ENCODE measurements at regions not wholly inside any gene's neighbourhood (a gene's known extent, or its start where the extent isn't known, plus 50 kb on each side); places are given as distances from the start of the nearest gene placed in this dataset.

DNA sequence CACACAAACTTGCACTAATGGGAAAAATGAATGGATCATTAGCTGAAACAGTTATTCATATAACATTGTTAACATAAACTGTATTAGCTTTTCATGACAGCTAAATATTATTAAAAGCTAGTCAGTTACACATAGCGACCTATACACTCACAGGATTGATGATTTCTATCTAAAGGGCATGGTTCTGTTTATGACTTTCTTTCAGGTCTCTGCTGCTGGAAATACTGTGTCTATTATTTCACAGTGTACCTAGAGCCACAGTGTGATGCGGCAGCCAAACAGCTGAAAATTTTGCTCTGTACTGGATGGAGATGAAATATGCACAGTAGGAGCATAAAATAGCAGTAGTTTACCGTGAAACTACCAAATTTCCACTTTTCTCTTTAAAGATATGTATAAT is 341.1 kb downstream of the FSCB start:
- DNase-seq (ENCODE audit: low spot score) (no peak), ATAC-seq (ENCODE audit: insufficient number of reproducible peaks, low FRiP score, low read depth) (no peak)
- H3K4me3 ChIP-seq = no peak overlapping the region
- no peak overlapping the region for H3K27ac ChIP-seq
- H3K36me3 ChIP-seq = no peaks in the 10 kb centered on the region
- no peaks in the 10 kb centered on the region for H3K27me3 ChIP-seq (replicated peaks; ENCODE audit: insufficient read depth)
- TF ChIP-seq, protein P1, sequence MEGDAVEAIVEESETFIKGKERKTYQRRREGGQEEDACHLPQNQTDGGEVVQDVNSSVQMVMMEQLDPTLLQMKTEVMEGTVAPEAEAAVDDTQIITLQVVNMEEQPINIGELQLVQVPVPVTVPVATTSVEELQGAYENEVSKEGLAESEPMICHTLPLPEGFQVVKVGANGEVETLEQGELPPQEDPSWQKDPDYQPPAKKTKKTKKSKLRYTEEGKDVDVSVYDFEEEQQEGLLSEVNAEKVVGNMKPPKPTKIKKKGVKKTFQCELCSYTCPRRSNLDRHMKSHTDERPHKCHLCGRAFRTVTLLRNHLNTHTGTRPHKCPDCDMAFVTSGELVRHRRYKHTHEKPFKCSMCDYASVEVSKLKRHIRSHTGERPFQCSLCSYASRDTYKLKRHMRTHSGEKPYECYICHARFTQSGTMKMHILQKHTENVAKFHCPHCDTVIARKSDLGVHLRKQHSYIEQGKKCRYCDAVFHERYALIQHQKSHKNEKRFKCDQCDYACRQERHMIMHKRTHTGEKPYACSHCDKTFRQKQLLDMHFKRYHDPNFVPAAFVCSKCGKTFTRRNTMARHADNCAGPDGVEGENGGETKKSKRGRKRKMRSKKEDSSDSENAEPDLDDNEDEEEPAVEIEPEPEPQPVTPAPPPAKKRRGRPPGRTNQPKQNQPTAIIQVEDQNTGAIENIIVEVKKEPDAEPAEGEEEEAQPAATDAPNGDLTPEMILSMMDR (IDR thresholded peaks at IDR 0.05) = no peak
- H3K9me3 ChIP-seq = no peaks in the 10 kb centered on the region
- no peaks in the 10 kb centered on the region for H3K4me1 ChIP-seq (ENCODE audit: control insufficient read depth in 1 of 2, low read depth in 2 of 2)

DNA sequence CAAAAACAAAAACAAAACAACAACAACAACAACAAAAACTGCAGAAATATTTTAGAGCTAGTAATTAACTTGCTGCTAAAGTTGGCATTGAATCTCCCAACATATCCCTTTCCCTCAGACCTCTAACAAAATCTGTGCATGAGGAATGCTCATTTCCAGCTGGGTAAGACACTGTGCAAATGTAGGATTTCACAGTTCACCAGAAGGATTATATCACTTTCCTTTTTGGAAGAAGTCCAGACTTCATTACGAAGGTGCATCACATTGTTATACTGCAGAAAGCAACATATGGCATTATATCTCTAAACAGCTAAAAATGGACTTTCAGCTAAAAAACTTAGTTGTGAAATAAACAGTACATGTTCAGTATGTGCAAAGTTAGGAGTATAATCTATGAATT is 341.8 kb downstream of the FSCB start:
- no peaks in the 10 kb centered on the region for H3K9me3 ChIP-seq
- no peak overlapping the region for H3K4me3 ChIP-seq
- ATAC-seq (ENCODE audit: insufficient number of reproducible peaks, low FRiP score, low read depth) = no peak
- H3K4me1 ChIP-seq (ENCODE audit: control insufficient read depth in 1 of 2, low read depth in 2 of 2) = no peaks in the 10 kb centered on the region
- H3K36me3 ChIP-seq = no peaks in the 10 kb centered on the region
- no peaks in the 10 kb centered on the region for H3K27me3 ChIP-seq (replicated peaks; ENCODE audit: insufficient read depth)
- no peak for DNase-seq (ENCODE audit: low spot score)
- H3K27ac ChIP-seq = no peak overlapping the region
- TF ChIP-seq, protein P1 (IDR thresholded peaks at IDR 0.05) = no peak

DNA sequence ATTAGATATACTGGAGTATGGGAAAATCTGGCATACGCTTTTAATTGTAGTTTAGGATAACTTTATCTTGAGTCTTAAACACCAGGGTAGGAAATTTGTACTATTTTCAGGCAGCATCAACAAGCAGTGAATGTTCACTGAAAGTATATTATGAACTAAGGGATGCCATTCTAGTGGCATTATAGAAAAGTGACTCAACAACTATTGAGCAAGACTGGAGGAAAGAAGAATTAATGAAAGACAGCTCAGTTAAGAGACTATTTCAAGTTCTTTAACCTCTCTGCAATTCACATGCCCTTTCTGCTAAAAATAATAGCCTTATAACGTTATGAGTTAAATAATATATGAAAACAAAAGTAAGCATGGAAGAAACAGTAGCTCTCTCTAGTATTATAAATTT is 343.1 kb downstream of the FSCB start:
- H3K4me3 ChIP-seq = no peak overlapping the region

DNA sequence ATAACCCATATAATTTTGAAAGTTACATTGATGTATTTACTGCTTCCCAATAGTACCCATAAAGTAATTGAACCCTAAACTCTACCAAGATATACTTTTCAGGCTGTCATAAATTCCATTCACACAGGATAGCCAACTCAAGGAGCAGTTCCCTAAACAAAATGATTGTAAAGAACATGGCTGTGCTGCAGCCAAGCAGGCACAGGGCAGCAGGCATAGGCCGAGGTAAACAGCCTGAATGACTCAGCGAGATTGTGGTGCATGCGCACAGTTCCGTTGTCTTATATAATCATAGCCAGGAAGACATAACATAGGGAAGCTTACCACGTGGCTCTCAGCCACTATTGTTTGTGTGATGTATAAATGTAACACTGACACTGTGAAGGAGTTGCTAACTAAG is 344.9 kb downstream of the FSCB start:
- Histone ChIP-seq H3K9me3 (no peaks in the 10 kb centered on the region), H3K4me1 (ENCODE audit: control insufficient read depth in 1 of 2, low read depth in 2 of 2) (no peaks in the 10 kb centered on the region), H3K27ac (no peak overlapping the region), H3K36me3 (no peaks in the 10 kb centered on the region), H3K27me3 (replicated peaks; ENCODE audit: insufficient read depth) (no peaks in the 10 kb centered on the region), H3K4me3 (no peak overlapping the region)
- DNase-seq (ENCODE audit: low spot score) (no peak), ATAC-seq (ENCODE audit: insufficient number of reproducible peaks, low FRiP score, low read depth) (no peak)
- TF ChIP-seq, protein P1 (IDR thresholded peaks at IDR 0.05) = no peak

More for the DNA sequence above, 343.1 kb downstream of the FSCB start:
- Histone ChIP-seq H3K27ac (no peak overlapping the region), H3K4me1 (ENCODE audit: control insufficient read depth in 1 of 2, low read depth in 2 of 2) (no peaks in the 10 kb centered on the region), H3K9me3 (no peaks in the 10 kb centered on the region), H3K27me3 (replicated peaks; ENCODE audit: insufficient read depth) (no peaks in the 10 kb centered on the region), H3K36me3 (no peaks in the 10 kb centered on the region)
- no peak for DNase-seq (ENCODE audit: low spot score)
- TF ChIP-seq, protein P1 (IDR thresholded peaks at IDR 0.05) = no peak
- no peak for ATAC-seq (ENCODE audit: insufficient number of reproducible peaks, low FRiP score, low read depth)

DNA sequence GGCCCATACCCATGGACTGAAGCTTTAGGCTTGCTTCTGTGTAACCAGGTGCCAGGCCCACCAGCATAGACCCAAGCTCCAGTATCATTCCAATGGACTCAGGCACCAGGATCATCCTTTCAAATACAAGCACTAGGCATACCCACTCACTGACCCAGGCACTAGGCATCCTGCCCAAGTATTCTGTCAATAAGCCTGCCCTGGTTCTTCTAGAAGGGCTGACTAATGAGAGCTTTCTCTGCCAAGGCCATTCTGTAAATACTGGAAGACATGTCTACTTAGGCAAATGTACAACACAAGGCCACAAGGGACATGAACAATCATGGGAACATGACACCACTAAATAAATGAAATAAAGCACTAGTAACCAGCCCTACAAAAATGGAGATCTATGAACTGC is 352.2 kb downstream of the FSCB start:
- ATAC-seq (ENCODE audit: insufficient number of reproducible peaks, low FRiP score, low read depth) (no peak), DNase-seq (ENCODE audit: low spot score) (no peak)
- no peaks in the 10 kb centered on the region for H3K27me3 ChIP-seq (replicated peaks; ENCODE audit: insufficient read depth)
- no peak overlapping the region for H3K27ac ChIP-seq
- no peak overlapping the region for H3K4me3 ChIP-seq
- TF ChIP-seq, protein P1 (IDR thresholded peaks at IDR 0.05) = no peak
- no peaks in the 10 kb centered on the region for H3K36me3 ChIP-seq
- no peaks in the 10 kb centered on the region for H3K9me3 ChIP-seq
- no peaks in the 10 kb centered on the region for H3K4me1 ChIP-seq (ENCODE audit: control insufficient read depth in 1 of 2, low read depth in 2 of 2)

Data from thoracic aorta (tissue), 2 donors.